ENCODE measurements at regions not wholly inside any gene's neighbourhood (a gene's known extent, or its start where the extent isn't known, plus 50 kb on each side); places are given as distances from the start of the nearest gene placed in this dataset.
"Not testable (repeated sequence)": the region's sequence is repeated elsewhere in the genome, so short reads cannot be mapped to it uniquely, and the experiment has no call there.

DNA sequence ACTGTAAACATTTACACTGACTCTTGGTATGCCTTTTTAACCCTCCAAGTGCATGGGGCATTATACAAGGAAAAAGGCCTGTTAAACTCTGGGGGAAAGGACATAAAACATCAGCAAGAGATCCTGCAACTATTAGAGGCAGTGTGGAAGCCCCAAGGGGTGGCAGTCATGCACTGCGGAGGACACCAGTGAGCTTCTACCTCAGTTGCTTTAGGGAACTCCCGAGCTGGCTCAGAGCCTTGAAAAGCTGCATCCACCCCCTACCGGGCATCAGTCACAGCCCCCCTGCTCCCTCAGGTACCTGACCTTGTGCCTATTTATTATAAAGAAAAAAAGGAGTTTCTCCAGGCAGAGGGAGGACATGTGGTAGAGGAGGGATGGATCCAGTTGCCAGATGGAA is 695.6 kb upstream of the LMO3 start:
- TF ChIP-seq, protein P1, sequence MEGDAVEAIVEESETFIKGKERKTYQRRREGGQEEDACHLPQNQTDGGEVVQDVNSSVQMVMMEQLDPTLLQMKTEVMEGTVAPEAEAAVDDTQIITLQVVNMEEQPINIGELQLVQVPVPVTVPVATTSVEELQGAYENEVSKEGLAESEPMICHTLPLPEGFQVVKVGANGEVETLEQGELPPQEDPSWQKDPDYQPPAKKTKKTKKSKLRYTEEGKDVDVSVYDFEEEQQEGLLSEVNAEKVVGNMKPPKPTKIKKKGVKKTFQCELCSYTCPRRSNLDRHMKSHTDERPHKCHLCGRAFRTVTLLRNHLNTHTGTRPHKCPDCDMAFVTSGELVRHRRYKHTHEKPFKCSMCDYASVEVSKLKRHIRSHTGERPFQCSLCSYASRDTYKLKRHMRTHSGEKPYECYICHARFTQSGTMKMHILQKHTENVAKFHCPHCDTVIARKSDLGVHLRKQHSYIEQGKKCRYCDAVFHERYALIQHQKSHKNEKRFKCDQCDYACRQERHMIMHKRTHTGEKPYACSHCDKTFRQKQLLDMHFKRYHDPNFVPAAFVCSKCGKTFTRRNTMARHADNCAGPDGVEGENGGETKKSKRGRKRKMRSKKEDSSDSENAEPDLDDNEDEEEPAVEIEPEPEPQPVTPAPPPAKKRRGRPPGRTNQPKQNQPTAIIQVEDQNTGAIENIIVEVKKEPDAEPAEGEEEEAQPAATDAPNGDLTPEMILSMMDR (IDR thresholded peaks at IDR 0.05; ENCODE audit: insufficient read depth, low read length, severe bottlenecking) = no peak

DNA sequence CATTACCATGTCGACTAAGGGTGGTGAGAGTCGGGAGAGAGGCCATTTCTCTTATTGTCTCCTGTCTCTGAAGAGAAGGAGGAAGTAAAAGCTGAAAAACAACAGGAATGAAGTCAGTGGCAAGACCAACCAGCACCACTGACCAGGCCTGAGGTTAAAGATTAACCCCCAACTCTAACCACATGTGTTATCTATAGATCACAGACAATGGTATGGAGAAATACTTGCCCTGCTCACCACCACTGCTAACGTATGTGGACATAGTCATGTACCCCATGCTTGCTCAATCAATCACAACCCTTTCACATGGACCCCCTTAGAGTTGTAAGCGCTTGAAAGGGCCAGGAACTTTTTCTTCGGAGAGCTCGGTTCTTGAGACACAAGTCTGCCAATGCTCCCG is 690.9 kb upstream of the LMO3 start:
- TF ChIP-seq, protein P1 (IDR thresholded peaks at IDR 0.05; ENCODE audit: insufficient read depth, low read length, severe bottlenecking) = no peak
- Histone ChIP-seq H3K4me3 (ENCODE audit: low read depth, low read length) (no peak overlapping the region), H3K27me3 (ENCODE audit: control insufficient read depth, insufficient read depth, low read length) (no peaks in the 10 kb centered on the region), H3K36me3 (ENCODE audit: control insufficient read depth, insufficient read depth, low read length) (no peaks in the 10 kb centered on the region)
- FAIRE-seq (no peak), DNase-seq (ENCODE audit: low read depth) (no peak)

More for the DNA sequence above, 695.6 kb upstream of the LMO3 start:
- no peak overlapping the region for H3K4me3 ChIP-seq (ENCODE audit: low read depth, low read length)
- DNase-seq (ENCODE audit: low read depth) (no peak), FAIRE-seq (no peak)
- H3K27me3 ChIP-seq (ENCODE audit: control insufficient read depth, insufficient read depth, low read length) = no peaks in the 10 kb centered on the region
- no peaks in the 10 kb centered on the region for H3K36me3 ChIP-seq (ENCODE audit: control insufficient read depth, insufficient read depth, low read length)

DNA sequence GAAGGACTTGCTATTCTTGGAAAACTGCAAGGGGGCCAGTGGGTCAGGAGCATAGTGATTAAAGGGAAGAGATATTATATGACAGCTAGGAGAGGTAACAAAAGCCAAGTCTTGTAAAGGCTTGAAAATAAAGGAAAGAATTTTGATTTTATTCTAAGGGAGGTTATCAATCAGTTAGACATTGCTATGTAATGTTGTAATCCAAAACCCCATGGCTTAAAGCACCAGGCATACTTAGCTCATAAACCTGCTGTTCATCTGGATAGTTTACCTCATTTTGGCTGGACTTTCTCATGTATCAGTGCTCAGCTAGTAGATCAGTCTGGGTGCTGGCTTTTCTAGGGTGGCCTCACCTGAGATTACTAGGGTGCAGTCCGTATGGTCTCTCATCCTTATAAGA is 680.9 kb upstream of the LMO3 start:
- no peak for FAIRE-seq

DNA sequence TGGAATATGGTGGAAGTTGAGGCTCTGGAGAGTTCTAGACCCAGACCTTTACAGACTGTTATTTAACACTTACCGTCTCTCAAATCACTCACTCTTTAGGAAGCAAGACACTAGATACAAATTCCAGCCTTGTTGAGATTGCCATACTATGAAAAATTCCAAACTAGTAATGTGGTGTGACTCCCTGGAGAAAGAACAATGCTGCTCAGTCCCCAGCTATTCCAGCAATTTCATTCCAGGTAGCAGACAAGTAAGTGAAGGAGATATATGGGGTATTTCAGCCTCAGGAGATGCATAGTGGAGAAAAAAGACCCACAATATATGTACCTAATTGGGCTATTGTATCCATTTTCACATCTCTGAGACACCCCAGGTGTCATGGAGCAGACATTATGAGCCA is 678.9 kb upstream of the LMO3 start:
- TF ChIP-seq, protein P1 (IDR thresholded peaks at IDR 0.05; ENCODE audit: insufficient read depth, low read length, severe bottlenecking) = no peak
- DNase-seq (ENCODE audit: low read depth) = no peak
- FAIRE-seq = no peak
- Histone ChIP-seq H3K4me3 (ENCODE audit: low read depth, low read length) (no peak overlapping the region), H3K27me3 (ENCODE audit: control insufficient read depth, insufficient read depth, low read length) (no peaks in the 10 kb centered on the region), H3K36me3 (ENCODE audit: control insufficient read depth, insufficient read depth, low read length) (no peaks in the 10 kb centered on the region)

More for the DNA sequence above, 680.9 kb upstream of the LMO3 start:
- TF ChIP-seq, protein P1 (IDR thresholded peaks at IDR 0.05; ENCODE audit: insufficient read depth, low read length, severe bottlenecking) = no peak
- no peaks in the 10 kb centered on the region for H3K27me3 ChIP-seq (ENCODE audit: control insufficient read depth, insufficient read depth, low read length)
- H3K4me3 ChIP-seq (ENCODE audit: low read depth, low read length) = no peak overlapping the region
- DNase-seq (ENCODE audit: low read depth) = no peak
- no peaks in the 10 kb centered on the region for H3K36me3 ChIP-seq (ENCODE audit: control insufficient read depth, insufficient read depth, low read length)

DNA sequence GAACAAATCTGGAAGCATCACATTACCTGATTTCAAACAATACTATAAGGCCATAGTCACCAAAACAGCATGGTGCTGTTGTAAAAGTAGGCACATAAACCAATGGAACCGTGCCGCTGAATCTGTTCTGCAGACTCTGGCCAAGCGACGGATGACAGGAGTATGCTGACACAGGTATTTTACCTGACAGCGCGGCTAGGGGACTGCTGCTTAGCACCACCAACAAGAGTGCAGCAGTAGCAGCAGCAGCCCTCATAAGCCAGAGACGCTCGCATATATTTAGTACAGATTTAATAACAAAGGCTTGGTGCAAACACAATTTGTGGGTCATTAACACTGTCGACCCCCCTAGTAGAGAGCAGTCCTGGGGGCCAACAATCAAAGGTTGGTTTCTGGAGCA is 677.6 kb upstream of the LMO3 start:
- no peaks in the 10 kb centered on the region for H3K36me3 ChIP-seq (ENCODE audit: control insufficient read depth, insufficient read depth, low read length)
- FAIRE-seq (no peak), DNase-seq (ENCODE audit: low read depth) (no peak)
- TF ChIP-seq, protein P1 (IDR thresholded peaks at IDR 0.05; ENCODE audit: insufficient read depth, low read length, severe bottlenecking) = no peak
- H3K27me3 ChIP-seq (ENCODE audit: control insufficient read depth, insufficient read depth, low read length) = no peaks in the 10 kb centered on the region
- H3K4me3 ChIP-seq (ENCODE audit: low read depth, low read length) = no peak overlapping the region

DNA sequence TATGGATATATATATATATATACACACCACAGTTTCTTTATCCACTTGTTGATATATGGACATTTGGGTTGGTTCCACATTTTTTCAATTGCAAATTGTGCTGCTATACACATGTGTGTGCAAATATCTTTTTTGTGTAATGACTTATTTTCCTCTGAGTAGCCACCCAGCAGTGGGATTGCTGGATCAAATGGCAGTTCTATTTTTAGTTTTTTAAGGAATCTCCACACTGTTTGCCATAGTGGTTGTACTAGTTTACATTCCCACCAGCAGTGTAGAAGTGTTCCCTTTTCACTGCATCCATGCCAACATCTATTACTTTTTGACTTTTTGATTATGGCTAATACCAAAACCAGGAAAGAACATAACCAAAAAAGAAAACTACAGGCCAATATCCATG is 676.2 kb upstream of the LMO3 start:
- not testable (repeated sequence) for H3K36me3 ChIP-seq (ENCODE audit: control insufficient read depth, insufficient read depth, low read length); FAIRE-seq; H3K4me3 ChIP-seq (ENCODE audit: low read depth, low read length); H3K27me3 ChIP-seq (ENCODE audit: control insufficient read depth, insufficient read depth, low read length); DNase-seq (ENCODE audit: low read depth)

All from bronchial epithelial cell (primary cell).